Activated CD4-positive, CD25-positive, alpha-beta regulatory T cell treated with anti-CD3 and anti-CD28 coated beads, Interleukin-2, amount 50 U/mL, for 72 hours (primary cell): ENCODE measurements at regions not wholly inside any gene's neighbourhood (a gene's known extent, or its start where the extent isn't known, plus 50 kb on each side); places are given as distances from the start of the nearest gene placed in this dataset.

Experiments used
- DNase-seq: peaks from one replicate; pipeline ENCODE4 v3.0.0; 2021

DNA sequence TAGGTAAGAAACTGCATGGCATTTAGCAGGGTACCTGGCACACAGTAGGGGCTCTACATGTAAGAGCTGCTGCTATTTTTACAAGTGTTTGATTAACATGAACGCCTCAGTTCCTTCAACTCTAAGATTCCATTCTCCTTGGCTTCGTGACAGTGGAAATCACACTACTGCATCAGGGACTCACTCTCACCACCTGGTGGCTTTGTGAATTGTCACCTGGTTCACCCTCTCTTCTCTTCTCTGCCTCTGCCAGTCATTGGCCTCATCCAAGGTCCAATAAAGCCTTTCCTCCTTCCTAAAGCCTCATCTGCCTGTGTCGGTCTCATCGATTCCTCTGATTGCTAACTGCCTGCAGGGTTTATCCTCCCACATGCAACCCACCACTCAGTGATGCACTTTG, 476.4 kb downstream of the VRK1 start:
- DNase-seq: no peak

DNA sequence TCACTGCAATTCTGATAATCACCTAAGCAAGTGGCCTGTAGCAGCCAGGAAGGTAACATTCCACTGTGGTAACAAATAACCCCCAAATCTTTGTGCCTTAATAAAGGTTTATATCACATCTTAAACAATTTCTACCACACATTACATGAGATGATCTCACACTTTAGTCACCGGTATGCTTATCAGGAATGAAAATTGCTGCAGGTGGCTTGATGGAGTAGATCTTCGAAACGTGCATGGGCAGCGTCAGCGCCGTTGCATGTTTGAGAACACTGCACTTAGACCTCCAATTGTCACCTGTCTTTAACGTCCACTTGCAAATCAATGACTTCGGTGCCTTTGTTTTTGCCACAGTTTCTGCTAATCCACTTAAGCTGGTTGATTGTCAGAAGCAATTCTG, 477.4 kb downstream of the VRK1 start:
- DNase-seq: no peak

DNA sequence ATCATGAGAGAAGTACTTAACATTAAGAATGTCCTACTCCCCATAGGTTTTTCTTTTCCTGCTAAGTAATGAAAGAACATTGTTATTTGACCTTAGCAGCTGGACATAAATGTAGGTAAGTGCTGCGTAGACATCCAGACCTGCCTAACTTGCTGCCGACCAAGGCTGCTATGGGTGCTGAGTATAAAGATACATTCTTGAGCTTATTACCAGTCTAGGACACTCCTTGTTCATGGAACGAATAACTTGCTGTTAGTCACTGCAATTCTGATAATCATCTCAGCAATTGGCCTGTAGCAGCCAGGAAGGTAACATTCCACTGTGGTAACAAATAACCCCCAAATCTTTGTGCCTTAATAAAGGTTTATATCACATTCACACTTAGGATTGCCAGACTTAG, 478.1 kb downstream of the VRK1 start:
- DNase-seq: no peak

DNA sequence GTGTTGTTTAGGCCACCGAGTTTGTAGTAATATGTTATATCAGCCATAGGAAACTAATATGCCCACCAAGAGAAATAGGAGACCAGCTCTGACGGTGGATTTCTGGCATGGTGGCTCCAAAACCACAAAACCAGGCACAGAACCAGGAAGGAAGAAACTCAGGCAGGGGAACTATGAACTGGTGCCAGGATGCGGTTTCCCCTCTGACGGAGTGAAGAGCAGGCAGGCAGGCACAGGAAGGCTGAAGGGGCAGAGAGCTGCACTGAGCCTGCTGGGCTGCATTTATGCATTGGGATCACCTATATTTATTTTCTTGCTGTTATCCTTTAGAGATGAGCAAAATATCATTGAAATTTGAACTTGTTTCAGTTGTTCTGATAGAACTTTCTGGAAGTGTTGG, 479.4 kb downstream of the VRK1 start:
- DNase-seq: no peak

DNA sequence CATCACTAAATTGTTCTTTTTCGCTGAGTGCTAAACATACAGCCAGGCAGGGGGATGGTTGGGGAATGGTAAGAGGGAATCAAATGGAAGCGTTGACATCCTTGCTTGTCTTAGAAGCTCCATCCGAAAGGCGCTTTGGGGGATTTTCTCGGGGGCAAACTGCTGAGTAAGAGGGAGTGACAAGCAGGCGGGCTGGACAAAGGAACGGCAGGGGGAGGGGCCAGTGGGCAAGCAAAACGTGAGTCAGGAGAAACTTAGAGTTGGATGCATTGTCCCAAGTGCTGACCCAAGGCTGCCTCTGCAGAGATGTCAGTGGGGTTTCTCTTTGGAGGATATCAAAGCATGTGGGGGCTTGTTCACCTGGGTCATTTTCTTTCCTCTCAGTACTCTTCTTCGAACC, 480.5 kb downstream of the VRK1 start:
- no peak for DNase-seq

DNA sequence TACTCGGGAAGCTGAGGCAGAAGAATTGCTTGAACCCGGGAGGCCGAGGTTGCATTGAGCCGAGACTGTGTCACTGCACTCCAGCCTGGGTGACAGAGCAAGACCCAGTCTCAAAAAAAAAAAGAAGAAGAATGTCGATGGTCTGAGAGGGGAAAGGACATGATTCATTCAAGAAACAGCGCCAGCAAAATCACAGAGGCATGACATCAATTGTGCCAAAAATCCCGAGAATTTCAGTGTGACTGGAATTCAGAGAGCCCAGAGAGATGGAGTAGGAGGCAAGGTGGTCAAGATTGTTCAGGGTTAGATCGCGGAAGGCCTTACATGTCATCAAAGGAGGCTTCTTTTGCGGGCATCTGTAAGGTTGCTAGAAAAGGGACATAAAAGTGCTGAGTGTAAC, 483.3 kb downstream of the VRK1 start:
- DNase-seq: no peak

DNA sequence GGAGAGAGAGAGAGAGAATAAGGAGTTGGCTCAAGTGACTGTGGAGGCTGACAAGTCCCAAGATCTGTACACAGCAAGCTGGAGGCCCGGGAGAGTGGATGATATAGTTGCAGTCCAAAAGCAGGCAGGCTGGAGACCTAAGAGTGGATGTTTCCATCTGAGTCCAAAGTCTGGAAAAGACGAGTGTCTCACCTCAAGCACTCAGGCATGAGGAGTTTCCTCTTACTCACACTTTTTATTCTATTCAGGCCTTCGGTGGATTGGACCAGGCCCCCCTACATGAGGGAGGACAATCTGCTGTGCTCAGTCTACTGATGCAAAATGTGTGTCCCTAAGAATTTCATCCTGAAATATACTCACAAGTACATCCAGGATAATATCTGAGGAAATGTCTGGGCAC, 484.6 kb downstream of the VRK1 start:
- no peak for DNase-seq

DNA sequence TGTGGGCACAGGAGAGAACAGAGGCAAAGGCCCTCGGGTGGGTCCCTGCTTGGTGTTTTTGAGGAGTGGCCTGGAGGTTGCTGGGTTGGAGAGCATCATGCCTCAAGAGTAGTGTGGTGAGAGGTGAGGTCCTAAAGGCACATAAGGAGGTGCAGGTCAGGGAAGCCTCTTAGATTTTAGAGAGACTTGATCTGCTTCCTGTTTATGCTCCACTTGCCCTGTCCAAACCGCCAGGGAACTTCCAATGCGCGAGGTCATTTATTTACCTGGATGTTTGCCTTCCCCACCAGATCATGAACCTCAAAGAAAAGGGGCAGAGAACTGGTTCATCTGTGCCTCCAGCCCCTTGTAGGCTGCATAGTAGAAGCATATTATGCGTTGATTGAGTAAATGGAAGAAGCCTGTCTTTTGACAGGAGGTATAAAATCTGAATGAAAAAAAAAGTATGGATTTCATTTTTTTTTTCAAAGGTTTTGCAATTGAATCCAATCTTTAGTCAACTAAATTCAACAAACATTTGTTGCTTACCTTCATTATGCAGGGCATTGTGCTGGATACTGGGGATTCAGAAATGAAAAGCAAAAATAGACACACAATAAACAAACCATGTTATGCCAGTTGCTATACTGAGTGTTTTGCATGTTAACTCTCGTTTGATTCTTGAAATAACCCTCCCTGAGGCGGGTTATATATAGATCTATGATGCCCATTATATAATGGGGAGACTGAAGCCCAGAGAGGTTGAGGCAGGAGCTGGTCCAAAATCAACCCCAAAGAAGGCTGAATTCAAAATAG, 485.2 kb downstream of the VRK1 start:
- no peak for DNase-seq

DNA sequence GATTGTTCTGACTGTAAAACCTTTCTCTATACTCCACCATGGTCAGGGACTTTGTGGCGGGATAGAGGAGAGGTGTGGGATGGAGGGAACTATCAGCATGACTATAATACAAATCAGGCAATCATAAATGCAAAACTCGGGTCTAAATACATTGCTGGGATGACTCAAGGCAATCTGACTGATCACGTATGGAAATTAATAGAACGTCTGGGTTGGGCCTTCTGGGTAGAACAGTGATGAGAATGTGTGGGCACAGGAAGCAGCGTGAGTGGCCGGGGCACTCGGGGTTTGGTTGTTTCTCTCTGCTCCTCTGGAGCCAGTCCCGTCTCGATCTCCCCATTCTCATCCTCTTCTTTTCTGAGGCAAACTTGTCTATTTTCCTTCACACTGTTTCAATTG, 485.8 kb downstream of the VRK1 start:
- no peak for DNase-seq

DNA sequence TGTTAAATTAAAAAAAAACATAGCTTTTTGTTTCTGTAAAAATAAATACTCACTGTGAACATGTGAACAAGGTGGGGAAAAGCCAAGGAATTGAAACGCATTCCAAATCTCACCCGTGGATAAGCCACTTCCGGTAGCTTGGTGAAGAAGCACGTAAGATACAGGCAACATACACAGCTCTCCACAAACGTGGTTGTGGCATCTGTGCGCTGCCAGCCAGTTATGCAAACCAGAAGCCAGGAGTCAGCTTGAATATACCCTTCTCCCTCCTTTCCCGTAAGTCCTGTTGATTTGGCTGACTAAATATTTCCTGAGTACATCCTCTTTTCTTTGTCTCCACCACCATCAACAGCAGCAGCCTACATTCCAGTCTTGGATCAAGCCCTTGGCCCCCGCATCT, 486.2 kb downstream of the VRK1 start:
- no peak for DNase-seq

DNA sequence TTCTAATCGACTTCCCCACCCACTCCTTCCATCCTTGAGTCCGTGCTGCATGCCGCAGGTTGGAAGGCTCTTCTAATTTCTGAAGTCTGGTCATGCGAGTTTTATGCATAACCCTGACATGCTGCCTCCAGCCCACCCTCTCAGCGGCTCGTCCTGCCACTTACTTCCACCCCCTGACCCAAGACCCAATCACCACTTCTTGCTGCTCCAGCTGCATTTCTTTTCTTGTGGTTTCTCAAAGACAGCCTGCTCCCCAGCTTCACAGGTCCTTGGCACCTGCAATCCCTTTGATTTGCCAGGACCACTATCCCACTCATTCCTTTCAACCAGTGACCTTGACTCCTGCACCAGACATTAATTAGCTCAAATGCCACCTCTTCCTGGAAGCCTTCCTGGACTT, 486.7 kb downstream of the VRK1 start:
- DNase-seq: no peak

DNA sequence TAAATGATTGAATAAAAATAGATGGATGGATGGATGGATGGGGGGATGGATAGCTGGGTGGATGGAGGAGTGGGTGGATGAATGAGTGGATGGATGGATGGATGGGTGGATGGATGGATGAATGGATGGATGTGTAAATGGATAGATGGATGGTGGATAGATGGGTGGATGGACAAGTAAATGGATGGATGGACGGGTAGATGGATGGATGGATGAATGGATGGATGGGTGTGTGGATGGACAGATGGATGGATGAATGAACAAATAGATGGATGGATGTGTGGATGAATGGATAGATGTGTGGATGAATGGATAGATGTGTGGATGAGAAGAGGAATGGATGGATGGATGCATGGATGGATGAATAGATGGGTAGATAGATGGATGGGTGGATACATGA, 490.8 kb downstream of the VRK1 start:
- no peak for DNase-seq

DNA sequence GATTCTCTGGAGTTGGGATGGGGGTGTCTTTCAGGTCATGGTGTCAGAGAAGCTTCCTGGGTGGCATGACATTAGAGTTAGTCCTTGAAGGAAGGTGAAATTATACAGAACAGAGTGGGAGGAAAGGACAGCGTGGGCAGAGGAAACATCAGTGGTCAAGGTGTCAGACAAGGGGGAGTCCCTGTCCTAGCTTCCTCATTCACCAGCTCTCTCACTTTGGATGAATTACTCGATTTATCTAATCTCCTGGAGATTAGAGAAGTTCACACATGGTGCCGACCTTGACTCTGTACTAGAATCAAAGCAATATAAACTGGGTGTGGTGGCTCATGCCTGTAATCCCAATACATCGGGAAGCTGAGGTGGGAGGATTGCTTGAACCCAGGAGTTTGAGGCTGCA, 492.9 kb downstream of the VRK1 start:
- DNase-seq: no peak

DNA sequence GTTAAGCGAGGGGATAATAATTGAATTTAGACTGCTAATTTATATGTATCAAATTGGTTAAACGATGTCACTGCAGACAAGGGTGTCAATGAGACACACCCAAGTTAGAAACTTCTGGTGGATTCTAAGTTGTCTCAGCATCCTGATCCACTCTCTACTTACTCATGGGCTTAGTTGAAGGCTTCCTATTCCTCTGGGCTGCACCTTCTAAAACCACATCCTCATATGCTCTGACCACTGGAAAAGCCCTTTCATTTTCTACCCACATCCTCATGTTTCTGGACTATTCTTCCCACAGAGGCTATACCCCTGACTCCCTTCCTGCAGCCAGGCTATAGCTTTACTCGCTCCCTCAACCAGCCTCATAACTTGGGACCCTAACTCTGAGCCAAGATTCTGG, 493.8 kb downstream of the VRK1 start:
- DNase-seq: no peak

DNA sequence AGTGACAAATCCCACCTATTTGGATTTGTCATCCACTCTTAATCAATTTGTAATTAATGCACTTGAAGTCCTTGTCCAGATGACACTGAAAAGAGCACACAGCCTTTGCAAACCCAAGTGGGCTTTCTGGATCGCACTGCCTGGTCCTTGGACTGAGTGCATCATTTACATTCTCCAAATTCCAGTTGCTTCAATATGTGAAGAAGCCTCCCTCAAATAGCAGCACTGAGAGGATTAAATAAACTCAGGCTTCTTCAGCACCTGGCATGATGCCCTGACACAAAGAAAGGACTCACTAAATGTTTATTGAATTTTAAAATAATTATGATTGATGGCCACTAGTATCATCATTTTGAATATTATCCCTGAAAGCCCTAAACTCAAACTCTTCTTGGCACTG, 496.5 kb downstream of the VRK1 start:
- DNase-seq: no peak

DNA sequence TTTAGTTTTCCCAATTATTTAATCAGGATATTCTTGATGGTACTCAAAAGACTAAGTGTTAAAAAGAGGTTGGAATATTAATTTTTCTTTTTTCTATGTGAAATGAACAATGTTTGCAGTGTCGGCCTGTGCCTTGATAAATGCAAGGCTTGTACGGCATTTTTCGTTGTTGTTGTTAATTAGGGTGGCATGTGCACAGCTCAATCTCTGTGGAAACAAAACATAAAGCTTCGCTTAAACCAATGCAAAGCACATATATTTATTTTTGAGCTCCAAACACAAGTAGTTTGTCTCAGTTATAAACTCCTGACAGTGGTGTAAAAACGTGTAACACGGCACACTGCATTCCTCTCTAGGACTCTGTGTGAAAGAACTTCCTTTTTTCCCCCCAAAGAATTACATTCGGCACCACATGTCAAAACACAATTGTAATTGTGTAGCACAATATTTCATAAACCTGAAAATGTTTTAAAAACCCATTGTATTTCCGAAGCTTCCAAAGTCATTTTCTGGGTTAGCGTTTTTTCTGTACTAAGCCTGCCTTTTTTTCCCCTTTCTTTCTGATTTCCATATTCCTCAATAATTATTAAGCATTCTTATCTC, 498.0 kb downstream of the VRK1 start:
- no peak for DNase-seq

DNA sequence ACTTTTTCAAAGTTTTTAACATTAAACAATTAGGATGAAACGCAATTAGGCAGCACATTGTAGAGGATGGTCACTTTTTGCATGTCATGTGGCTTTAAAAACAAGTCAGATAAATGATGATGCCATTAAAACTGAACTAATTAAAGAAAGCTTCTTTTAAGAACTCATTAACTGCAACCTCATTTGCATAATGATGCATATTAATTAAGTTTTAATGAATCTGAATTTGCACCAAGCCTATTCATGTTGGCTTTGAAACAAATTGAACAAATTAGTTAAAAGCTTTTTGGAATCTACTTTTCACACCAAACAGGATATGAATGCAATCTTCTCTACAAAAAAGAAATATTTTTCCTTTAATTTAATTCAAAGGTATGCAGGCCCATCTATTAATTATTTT, 499.0 kb downstream of the VRK1 start:
- no peak for DNase-seq

DNA sequence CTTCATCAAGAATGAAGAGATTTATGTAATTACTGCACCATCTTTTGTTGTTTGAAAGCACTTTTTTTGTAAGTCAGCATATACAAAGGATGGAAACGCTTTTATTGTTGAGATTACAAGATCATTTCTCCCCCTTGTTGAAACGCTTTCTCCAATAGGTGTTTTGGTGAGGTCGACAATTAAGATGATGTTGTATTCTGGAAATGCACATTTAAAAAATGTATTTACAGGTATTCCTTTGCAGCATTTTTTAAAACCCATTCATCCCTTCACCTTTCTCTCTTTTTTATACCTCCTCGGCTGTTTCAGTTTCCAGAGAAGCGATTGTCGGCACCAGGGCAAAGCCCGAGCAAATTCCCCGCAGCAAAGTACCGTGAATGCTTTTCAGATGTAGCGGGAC, 499.9 kb downstream of the VRK1 start:
- no peak for DNase-seq

DNA sequence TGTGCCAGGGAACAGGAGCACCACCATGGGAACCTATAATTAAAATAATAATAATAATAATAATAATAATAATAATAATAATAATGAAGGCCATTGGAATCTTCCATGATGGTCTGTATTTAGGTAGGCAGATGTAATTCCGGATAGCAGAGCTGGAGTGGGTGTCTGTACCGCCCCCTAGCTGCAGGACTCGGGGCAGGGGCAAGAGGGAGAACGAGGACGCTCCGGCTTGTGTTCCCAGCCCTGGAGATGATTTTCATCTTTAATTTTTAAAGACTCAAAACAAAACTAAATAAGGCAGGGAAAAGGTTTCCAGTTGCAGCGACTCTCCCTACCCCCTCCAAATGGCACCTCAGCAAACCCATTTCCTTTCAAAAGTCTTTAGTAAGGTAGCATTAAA, 501.1 kb downstream of the VRK1 start:
- no peak for DNase-seq

DNA sequence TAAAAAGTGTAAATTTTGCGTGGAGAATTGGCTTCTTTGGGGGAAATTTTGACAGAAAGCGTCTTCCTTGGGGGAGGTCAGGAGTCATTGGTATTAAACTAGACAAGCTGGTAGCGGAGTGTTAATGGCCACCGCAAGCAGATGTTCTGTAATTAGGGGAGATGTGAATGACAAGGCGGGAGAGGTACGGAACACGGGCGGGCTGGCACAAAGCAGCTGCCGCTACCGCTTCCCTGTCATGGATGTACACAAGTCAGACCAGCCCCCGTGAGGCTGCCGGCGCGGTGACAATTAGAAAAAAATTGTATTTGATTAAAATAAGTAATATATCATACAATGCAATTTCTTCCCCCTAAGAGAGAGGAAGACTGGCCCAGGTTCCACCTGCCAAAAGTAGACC, 501.6 kb downstream of the VRK1 start:
- no peak for DNase-seq

DNA sequence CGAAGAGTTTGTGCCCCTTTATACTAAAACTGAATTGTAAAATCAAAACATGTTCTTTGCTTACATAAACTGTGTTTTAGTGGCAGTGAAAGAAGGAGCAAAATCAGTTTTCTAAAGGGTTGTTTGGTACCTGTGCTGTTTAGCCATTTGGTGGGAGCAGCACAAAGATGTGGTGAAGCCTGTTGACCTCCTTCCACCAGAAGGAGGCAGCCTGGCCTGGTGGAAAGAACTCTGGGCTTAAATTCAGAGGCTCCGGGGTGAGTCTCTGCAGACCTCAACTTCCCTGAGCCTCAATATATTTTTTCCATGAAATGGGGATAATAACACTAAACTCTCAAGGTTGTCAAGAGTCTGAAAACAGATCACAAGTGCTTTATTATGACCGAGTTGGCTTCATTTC, 502.5 kb downstream of the VRK1 start:
- DNase-seq: no peak

DNA sequence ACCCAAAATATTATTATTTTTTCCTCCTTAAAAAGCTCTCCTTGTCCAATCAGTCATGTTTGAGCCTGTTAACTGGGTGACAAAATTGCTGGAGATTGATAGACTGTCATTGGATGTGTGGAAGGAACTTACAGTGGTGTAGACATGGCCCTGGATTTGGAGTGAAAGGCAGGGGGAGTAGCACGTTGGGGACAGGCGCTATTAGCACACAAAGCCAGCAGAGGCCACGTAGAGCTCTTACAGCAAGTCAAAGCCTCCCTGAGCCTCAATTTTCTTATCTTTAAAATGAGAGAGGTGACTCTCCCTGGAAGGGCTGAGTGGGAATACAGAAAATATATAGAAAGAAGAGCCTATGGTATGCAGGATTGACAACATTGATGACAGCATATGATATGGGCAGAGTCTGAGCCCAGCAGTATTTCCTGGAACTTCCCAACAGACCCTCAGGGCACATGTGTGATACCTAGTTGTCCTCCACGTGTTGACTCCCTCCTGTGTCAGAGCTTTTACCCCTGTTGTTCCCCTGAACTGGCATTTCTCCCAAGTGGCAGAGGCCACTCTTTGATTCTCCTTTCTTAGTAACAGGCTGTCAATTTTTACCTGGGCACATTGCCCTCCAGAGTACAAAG, 504.9 kb downstream of the VRK1 start:
- DNase-seq: no peak

DNA sequence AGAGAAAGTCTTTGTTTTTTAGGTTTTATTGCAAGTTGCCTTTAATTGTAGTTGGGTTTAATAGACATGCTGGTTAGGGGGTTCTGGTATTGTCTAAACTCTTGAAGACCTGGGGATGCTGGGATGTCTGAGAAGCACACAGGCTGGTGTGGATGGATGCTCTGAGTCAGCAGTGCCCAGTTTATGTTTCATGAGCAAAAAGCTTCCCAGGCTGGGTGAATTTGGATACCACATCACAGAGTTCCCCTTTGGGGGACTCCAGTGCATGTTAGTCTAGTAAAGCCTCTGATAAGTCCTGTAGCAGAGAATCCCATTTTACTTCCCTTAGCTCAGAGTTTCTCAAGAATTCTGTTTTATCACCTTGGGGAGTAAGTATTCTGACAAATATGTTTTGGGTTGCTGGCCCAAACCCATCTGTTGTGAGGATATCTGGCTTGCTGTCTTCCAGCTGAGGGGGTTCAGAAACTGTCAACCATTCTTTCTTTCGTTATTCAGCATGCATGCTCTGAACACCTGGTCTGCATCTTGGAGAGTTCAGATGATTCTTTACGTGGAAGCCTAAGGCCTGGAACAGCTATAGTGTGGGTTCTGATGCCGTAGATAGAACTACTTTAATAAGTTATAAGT, 509.1 kb downstream of the VRK1 start:
- no peak for DNase-seq

DNA sequence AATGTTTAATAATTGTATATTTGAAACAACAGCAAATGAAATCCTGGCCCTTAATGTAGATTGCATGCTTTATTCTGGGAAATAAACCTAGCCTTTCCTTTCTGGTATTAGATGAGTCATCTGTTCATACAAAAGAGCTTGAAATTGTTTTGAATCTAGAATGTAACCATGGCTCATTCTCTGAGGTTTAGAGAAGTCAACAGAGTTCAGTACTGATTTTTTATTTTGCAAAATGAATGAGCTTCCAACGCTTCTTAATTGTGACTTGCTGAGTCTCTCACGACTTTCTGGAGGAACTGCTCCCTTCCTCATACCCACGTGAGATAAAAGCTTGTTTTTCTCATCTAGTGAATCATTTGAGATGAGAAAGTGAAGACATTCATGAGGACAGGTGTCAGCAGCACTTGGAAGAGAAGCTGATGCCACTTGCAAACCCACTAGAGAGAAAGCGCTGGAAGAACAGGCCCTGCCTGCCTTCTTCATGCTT, 509.6 kb downstream of the VRK1 start:
- no peak for DNase-seq
